A172 (cell line): ENCODE measurements at regions not wholly inside any gene's neighbourhood (a gene's known extent, or its start where the extent isn't known, plus 50 kb on each side); places are given as distances from the start of the nearest gene placed in this dataset.

ENCODE experiments used
- DNase-seq: peaks from one replicate; pipeline ENCODE4 v3.0.0-alpha.2; 2015; ENCODE audit warnings: low spot score

GRCh38 chr3:134427400-134428111 lies 53.3 kb upstream of the AMOTL2 start:
- peak; percentile 100 for DNase-seq

- DNase-seq = peak; percentile 88
These were observed 52.5 kb upstream of the AMOTL2 start for GRCh38 chr3:134426660-134427181.

DNA sequence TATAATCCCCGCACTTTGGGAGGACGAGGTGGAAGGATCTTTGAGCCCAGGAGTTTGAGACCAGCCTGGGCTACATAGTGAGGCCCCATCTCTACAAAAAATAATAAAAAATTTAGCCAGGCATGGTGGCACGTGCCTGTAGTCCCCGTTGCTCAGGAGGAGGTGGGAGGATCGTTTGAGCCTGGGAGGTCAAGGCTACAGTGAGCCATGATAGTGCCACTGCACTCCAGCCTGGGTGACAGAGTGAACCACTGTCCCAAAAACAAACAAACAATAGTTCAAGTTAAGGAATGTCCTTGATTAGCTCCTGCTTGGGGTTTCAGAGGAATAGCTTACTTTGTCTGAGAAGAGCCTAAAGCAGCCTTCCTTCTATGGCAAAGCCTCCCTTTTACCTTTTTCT lies 51.7 kb upstream of the AMOTL2 start:
- DNase-seq = no peak
